ENCODE measurements at regions not wholly inside any gene's neighbourhood (a gene's known extent, or its start where the extent isn't known, plus 50 kb on each side); places are given as distances from the start of the nearest gene placed in this dataset.

- no peak for TF ChIP-seq POLR2AphosphoS5 (IDR thresholded peaks at IDR 0.05; ENCODE audit: borderline replicate concordance, low read depth, low read length)
- TF ChIP-seq EZH2 (IDR thresholded peaks at IDR 0.05), result no peak
- TF ChIP-seq FOXP2 (optimal IDR thresholded peaks at IDR 0.05; ENCODE audit: control extremely low read depth, extremely low read length, insufficient read depth), result no peak
- H3K4me3 ChIP-seq, result no peak overlapping the region
- no peak for DNase-seq (ENCODE audit: low read depth, low spot score)
Measured at GRCh38 chr1:239912471-239912870, 179.2 kb upstream of the FMN2 start.

GRCh38 chr1:239913141-239913585 lies 178.5 kb upstream of the FMN2 start:
- no peak for DNase-seq (ENCODE audit: low read depth, low spot score)
- no peak overlapping the region for H3K9ac ChIP-seq (ENCODE audit: insufficient read length)
- no peak for TF ChIP-seq EZH2 (IDR thresholded peaks at IDR 0.05)
- H3K27ac ChIP-seq, result no peak overlapping the region
- no peaks in the 10 kb centered on the region for H3K36me3 ChIP-seq (ENCODE audit: insufficient read depth, low read length)
- H3K4me3 ChIP-seq, result no peak overlapping the region
- no peaks in the 10 kb centered on the region for H3K9me3 ChIP-seq (ENCODE audit: low read depth, low read length)

More at GRCh38 chr1:239912471-239912870, 179.2 kb upstream of the FMN2 start:
- no peak overlapping the region for H3K27ac ChIP-seq
- H3K9ac ChIP-seq (ENCODE audit: insufficient read length), result no peak overlapping the region
- H3K36me3 ChIP-seq (ENCODE audit: insufficient read depth, low read length), result no peaks in the 10 kb centered on the region
- no peaks in the 10 kb centered on the region for H3K9me3 ChIP-seq (ENCODE audit: low read depth, low read length)

GRCh38 chr1:239914751-239915231 lies 176.9 kb upstream of the FMN2 start:
- DNase-seq (ENCODE audit: low read depth, low spot score), result no peak
- Histone ChIP-seq H3K36me3 (ENCODE audit: insufficient read depth, low read length) (no peaks in the 10 kb centered on the region), H3K4me3 (no peak overlapping the region), H3K27ac (no peak overlapping the region), H3K9ac (ENCODE audit: insufficient read length) (no peak overlapping the region), H3K9me3 (ENCODE audit: low read depth, low read length) (no peaks in the 10 kb centered on the region)
- no peak for TF ChIP-seq EZH2 (IDR thresholded peaks at IDR 0.05)
- TF ChIP-seq POLR2AphosphoS5 (IDR thresholded peaks at IDR 0.05; ENCODE audit: borderline replicate concordance, low read depth, low read length), result no peak
- no peak for TF ChIP-seq FOXP2 (optimal IDR thresholded peaks at IDR 0.05; ENCODE audit: control extremely low read depth, extremely low read length, insufficient read depth)

GRCh38 chr1:239918634-239919033 lies 173.0 kb upstream of the FMN2 start:
- TF ChIP-seq POLR2AphosphoS5 (IDR thresholded peaks at IDR 0.05; ENCODE audit: borderline replicate concordance, low read depth, low read length), result no peak
- TF ChIP-seq EZH2 (IDR thresholded peaks at IDR 0.05), result no peak
- no peak for TF ChIP-seq FOXP2 (optimal IDR thresholded peaks at IDR 0.05; ENCODE audit: control extremely low read depth, extremely low read length, insufficient read depth)
- no peak overlapping the region for H3K4me3 ChIP-seq
- no peak overlapping the region for H3K27ac ChIP-seq
- no peaks in the 10 kb centered on the region for H3K9me3 ChIP-seq (ENCODE audit: low read depth, low read length)
- DNase-seq (ENCODE audit: low read depth, low spot score), result no peak
- no peaks in the 10 kb centered on the region for H3K36me3 ChIP-seq (ENCODE audit: insufficient read depth, low read length)
- H3K9ac ChIP-seq (ENCODE audit: insufficient read length), result no peak overlapping the region

- TF ChIP-seq EZH2 (IDR thresholded peaks at IDR 0.05), result no peak
- Histone ChIP-seq H3K9me3 (ENCODE audit: low read depth, low read length) (no peaks in the 10 kb centered on the region), H3K9ac (ENCODE audit: insufficient read length) (no peak overlapping the region), H3K36me3 (ENCODE audit: insufficient read depth, low read length) (no peaks in the 10 kb centered on the region), H3K27ac (no peak overlapping the region), H3K4me3 (no peak overlapping the region)
- no peak for DNase-seq (ENCODE audit: low read depth, low spot score)
Measured at GRCh38 chr1:239920214-239920613, 171.5 kb upstream of the FMN2 start.

GRCh38 chr1:239922778-239923522 lies 168.7 kb upstream of the FMN2 start:
- no peak overlapping the region for H3K9ac ChIP-seq (ENCODE audit: insufficient read length)

GRCh38 chr1:239924741-239925350 lies 166.8 kb upstream of the FMN2 start:
- DNase-seq (ENCODE audit: low read depth, low spot score), result no peak
- H3K36me3 ChIP-seq (ENCODE audit: insufficient read depth, low read length), result no peaks in the 10 kb centered on the region
- no peaks in the 10 kb centered on the region for H3K9me3 ChIP-seq (ENCODE audit: low read depth, low read length)
- no peak overlapping the region for H3K27ac ChIP-seq
- no peak overlapping the region for H3K4me3 ChIP-seq
- no peak overlapping the region for H3K9ac ChIP-seq (ENCODE audit: insufficient read length)
- TF ChIP-seq EZH2 (IDR thresholded peaks at IDR 0.05) (no peak), POLR2AphosphoS5 (IDR thresholded peaks at IDR 0.05; ENCODE audit: borderline replicate concordance, low read depth, low read length) (no peak), FOXP2 (optimal IDR thresholded peaks at IDR 0.05; ENCODE audit: control extremely low read depth, extremely low read length, insufficient read depth) (no peak)

More at GRCh38 chr1:239922778-239923522, 168.7 kb upstream of the FMN2 start:
- Histone ChIP-seq H3K27ac (no peak overlapping the region), H3K4me3 (no peak overlapping the region), H3K9me3 (ENCODE audit: low read depth, low read length) (no peaks in the 10 kb centered on the region), H3K36me3 (ENCODE audit: insufficient read depth, low read length) (no peaks in the 10 kb centered on the region)
- TF ChIP-seq FOXP2 (optimal IDR thresholded peaks at IDR 0.05; ENCODE audit: control extremely low read depth, extremely low read length, insufficient read depth) (no peak), EZH2 (IDR thresholded peaks at IDR 0.05) (no peak), POLR2AphosphoS5 (IDR thresholded peaks at IDR 0.05; ENCODE audit: borderline replicate concordance, low read depth, low read length) (no peak)
- DNase-seq (ENCODE audit: low read depth, low spot score), result no peak

- Histone ChIP-seq H3K36me3 (ENCODE audit: insufficient read depth, low read length) (no peaks in the 10 kb centered on the region), H3K9ac (ENCODE audit: insufficient read length) (no peak overlapping the region), H3K27ac (no peak overlapping the region), H3K4me3 (no peak overlapping the region), H3K9me3 (ENCODE audit: low read depth, low read length) (no peaks in the 10 kb centered on the region)
- no peak for DNase-seq (ENCODE audit: low read depth, low spot score)
- TF ChIP-seq POLR2AphosphoS5 (IDR thresholded peaks at IDR 0.05; ENCODE audit: borderline replicate concordance, low read depth, low read length) (no peak), EZH2 (IDR thresholded peaks at IDR 0.05) (no peak), FOXP2 (optimal IDR thresholded peaks at IDR 0.05; ENCODE audit: control extremely low read depth, extremely low read length, insufficient read depth) (no peak)
Measured at GRCh38 chr1:239926184-239926583, 165.5 kb upstream of the FMN2 start.

All from SK-N-MC (cell line).